Smooth muscle cell (in vitro differentiated cells): ENCODE measurements at regions not wholly inside any gene's neighbourhood (a gene's known extent, or its start where the extent isn't known, plus 50 kb on each side); places are given as distances from the start of the nearest gene placed in this dataset.
A peak's percentile ranks its signal among the peaks of the same experiment; 100 is the strongest.

Experiments
- DNase-seq: peaks from one replicate; lab custom pipeline; 2025; ENCODE audit not compliant: unreplicated experiment; lab: John Stamatoyannopoulos, UW
- H2AFZ ChIP-seq: fragments of 200-600 bp; sonication (generic); 2 replicates; pipeline ENCODE4 v1.6.0; 2016; ENCODE audit warnings: antibody characterized with exemption, low read depth, mild to moderate bottlenecking
- H3F3A ChIP-seq: fragments of 200-600 bp; sonication (generic); 2 replicates; pipeline ENCODE4 v1.6.0; 2017; ENCODE audit warnings: antibody characterized with exemption, low read depth
- H3K27ac ChIP-seq: fragments of 200-600 bp; sonication (generic); 2 replicates; pipeline ENCODE4 v1.5.1; 2016; ENCODE audit warnings: low read depth, mild to moderate bottlenecking
- H3K27me3 ChIP-seq: fragments of 200-600 bp; sonication (generic); 2 replicates; pipeline ENCODE4 v1.6.1; 2016; ENCODE audit warnings: low read depth, mild to moderate bottlenecking
- H3K36me3 ChIP-seq: fragments of 200-600 bp; sonication (generic); 2 replicates; pipeline ENCODE4 v1.5.1; 2016; ENCODE audit warnings: low read depth
- H3K4me1 ChIP-seq: fragments of 200-600 bp; sonication (generic); 2 replicates; pipeline ENCODE4 v1.5.1; 2016; ENCODE audit warnings: low read depth
- H3K4me2 ChIP-seq: fragments of 200-600 bp; sonication (generic); 2 replicates; pipeline ENCODE4 v1.6.0; 2016; ENCODE audit warnings: mild to moderate bottlenecking
- H3K4me3 ChIP-seq: fragments of 200-600 bp; sonication (generic); 2 replicates; pipeline ENCODE4 v1.5.1; 2016; ENCODE audit warnings: mild to moderate bottlenecking
- H3K79me2 ChIP-seq: fragments of 200-600 bp; sonication (generic); 2 replicates; pipeline ENCODE4 v1.6.0; 2016; ENCODE audit warnings: low read depth, mild to moderate bottlenecking
- H3K9ac ChIP-seq: fragments of 200-600 bp; sonication (generic); 2 replicates; pipeline ENCODE4 v1.6.0; 2016; ENCODE audit warnings: low read depth
- H3K9me3 ChIP-seq: fragments of 200-600 bp; sonication (generic); replicated peaks from 2 replicates; pipeline ENCODE4 v1.5.1; 2016; ENCODE audit warnings: low read depth
- H4K20me1 ChIP-seq: fragments of 200-600 bp; sonication (generic); 2 replicates; pipeline ENCODE4 v1.6.0; 2016; ENCODE audit warnings: low read depth
- WGBS: methylation state at CpG from one replicate; pipeline ENCODE4 v1.1.7; 2016; ENCODE audit warnings: low lambda C conversion rate; 5-methylcytosine and 5-hydroxymethylcytosine counted together
- TF ChIP-seq, protein P1 (sequence below): fragments of 200-600 bp; sonication (generic); IDR thresholded peaks from 2 replicates; pipeline ENCODE4 v1.5.1; 2017; ENCODE audit warnings: borderline replicate concordance, mild to moderate bottlenecking, antibody characterized with exemption; ENCODE audit not compliant: insufficient read depth, poor library complexity, severe bottlenecking

DNA sequence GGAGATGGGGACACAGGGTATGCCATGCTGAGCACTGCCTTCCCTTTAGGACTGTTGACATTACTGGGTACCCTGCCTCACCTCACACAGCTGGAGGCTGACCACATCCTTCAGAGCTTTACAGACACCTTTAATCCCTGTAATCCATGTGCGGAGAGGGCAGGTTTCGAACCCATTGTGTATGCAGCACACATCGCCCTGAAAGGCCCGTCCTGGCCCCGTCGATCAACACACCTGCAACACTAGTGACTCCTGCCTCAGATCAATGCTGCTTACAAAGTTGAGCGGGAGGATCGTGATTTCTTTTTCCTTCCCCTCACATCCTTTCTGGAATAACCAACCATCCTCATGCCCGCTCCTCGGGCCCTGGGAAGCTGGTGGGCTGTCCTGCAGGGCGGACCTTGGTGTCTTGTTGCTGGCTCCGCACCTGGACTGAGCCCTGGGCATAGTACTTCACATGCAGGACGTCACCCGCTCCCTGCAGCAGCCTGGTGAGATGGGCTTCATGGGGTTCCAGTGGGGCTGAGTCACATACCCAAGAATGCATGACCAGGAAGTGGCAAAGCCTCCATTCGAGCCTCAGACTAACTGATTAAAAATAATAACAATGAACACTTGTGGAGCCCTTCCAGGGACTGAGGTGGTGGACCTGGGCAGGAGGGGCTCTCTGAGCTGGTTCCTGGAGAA, 403.6 kb downstream of the PTPRU start:
- H3K9ac ChIP-seq, result no peak overlapping the region
- H3K36me3 ChIP-seq, result no peaks in the 10 kb centered on the region
- H3K4me3 ChIP-seq, result no peak overlapping the region
- H3K27me3 ChIP-seq, result no peaks in the 10 kb centered on the region
- no peaks in the 10 kb centered on the region for H3K9me3 ChIP-seq
- H3K27ac ChIP-seq, result no peak overlapping the region
- H4K20me1 ChIP-seq, result no peaks in the 10 kb centered on the region
- H3K4me1 ChIP-seq, result peaks cover 6% of the 10 kb centered on the region
- WGBS, result 79% methylated on average over 15 of the region's 15 CpGs
- no peak overlapping the region for H2AFZ ChIP-seq
- DNase-seq, result no peak
- peak overlapping the region; percentile 50 for H3K4me2 ChIP-seq
- TF ChIP-seq, protein P1, sequence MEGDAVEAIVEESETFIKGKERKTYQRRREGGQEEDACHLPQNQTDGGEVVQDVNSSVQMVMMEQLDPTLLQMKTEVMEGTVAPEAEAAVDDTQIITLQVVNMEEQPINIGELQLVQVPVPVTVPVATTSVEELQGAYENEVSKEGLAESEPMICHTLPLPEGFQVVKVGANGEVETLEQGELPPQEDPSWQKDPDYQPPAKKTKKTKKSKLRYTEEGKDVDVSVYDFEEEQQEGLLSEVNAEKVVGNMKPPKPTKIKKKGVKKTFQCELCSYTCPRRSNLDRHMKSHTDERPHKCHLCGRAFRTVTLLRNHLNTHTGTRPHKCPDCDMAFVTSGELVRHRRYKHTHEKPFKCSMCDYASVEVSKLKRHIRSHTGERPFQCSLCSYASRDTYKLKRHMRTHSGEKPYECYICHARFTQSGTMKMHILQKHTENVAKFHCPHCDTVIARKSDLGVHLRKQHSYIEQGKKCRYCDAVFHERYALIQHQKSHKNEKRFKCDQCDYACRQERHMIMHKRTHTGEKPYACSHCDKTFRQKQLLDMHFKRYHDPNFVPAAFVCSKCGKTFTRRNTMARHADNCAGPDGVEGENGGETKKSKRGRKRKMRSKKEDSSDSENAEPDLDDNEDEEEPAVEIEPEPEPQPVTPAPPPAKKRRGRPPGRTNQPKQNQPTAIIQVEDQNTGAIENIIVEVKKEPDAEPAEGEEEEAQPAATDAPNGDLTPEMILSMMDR, result no peak
- H3K79me2 ChIP-seq, result no peaks in the 10 kb centered on the region
- no peaks in the 10 kb centered on the region for H3F3A ChIP-seq

DNA sequence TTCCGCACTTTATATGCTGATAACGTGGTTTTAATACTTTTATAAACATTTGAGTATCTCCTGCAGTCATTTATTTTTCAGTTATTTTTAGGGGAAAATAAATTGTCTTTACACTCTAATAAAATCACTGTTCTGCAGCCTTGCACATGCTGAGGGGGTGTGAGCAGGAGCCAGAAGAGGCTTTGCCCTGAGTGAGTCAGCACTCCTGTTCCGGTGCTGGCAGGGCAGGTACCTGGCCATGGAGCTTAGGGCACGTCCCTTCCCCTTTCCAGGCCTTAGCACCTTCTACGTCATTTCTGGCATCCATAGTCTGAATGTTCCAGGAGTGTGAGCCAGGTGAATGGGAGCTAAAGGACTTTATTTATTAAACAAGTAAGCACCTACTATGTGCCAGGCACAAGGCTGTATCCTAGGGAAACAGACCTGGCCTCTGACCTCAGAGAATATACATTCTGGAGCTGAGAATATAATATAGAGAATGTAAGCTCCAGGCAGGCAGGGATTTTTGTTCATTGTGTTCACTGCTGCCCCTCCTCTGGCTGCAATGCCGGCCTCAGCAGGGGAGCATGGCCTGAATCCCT, 402.9 kb downstream of the PTPRU start:
- Histone ChIP-seq H3K4me2 (no peak overlapping the region), H2AFZ (no peak overlapping the region), H3K9me3 (no peaks in the 10 kb centered on the region), H3F3A (no peaks in the 10 kb centered on the region), H3K9ac (no peak overlapping the region), H3K27me3 (no peaks in the 10 kb centered on the region), H3K4me1 (peaks cover 6% of the 10 kb centered on the region), H4K20me1 (no peaks in the 10 kb centered on the region), H3K4me3 (no peak overlapping the region), H3K27ac (no peak overlapping the region), H3K36me3 (no peaks in the 10 kb centered on the region), H3K79me2 (no peaks in the 10 kb centered on the region)
- TF ChIP-seq, protein P1, result no peak
- DNase-seq, result no peak
- WGBS, result 75% methylated on average over 6 of the region's 6 CpGs

DNA sequence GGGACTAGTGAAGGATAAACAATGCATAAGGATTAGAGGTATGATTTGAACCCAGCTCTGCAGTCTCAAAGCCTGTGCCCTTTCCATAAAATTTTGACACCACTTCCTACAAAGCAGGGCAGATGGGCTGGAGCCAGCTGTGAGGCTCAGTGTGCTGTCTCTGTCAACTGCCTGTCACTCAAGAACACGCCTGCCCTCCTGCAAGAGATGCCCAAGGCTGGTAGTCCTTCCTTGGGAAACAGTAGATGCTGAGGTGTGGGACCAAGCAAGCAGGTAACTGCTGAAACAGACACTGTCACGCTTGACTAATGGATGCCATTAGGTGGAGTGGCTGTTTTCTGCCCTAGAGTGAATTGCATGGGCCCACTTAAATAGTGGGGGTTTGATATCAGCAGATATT, 402.0 kb downstream of the PTPRU start:
- Histone ChIP-seq H3K36me3 (no peaks in the 10 kb centered on the region), H3K9ac (no peak overlapping the region), H2AFZ (no peak overlapping the region), H3F3A (no peaks in the 10 kb centered on the region), H3K4me1 (peaks cover 6% of the 10 kb centered on the region), H3K27ac (no peak overlapping the region), H4K20me1 (no peaks in the 10 kb centered on the region), H3K27me3 (no peaks in the 10 kb centered on the region), H3K79me2 (no peaks in the 10 kb centered on the region), H3K4me3 (no peak overlapping the region), H3K4me2 (no peak overlapping the region), H3K9me3 (no peaks in the 10 kb centered on the region)
- WGBS, result 90% methylated on average over 2 of the region's 2 CpGs
- TF ChIP-seq, protein P1, result no peak
- DNase-seq, result no peak

DNA sequence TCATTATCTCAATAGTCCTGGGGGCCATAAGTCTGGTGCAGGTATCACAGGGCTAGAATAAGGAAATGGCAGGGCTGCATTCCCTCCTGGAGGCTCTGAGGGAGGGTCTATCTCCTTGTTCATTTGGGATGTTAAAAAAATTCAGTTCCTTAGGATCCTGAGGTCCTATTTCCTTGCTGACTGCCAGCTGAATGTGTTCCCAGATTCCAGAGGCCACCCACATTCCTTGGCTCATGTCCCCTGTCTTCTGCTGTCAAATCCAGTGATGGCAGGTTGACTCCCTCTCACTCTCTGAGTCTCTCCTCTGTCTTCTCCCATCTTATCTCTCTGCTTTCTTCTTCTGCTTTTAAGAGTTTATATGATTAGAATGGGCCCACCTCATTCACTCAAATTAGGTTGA, 400.6 kb downstream of the PTPRU start:
- Histone ChIP-seq H3K4me2 (no peak overlapping the region), H3K79me2 (no peaks in the 10 kb centered on the region), H3K9ac (no peak overlapping the region), H3F3A (no peaks in the 10 kb centered on the region), H3K9me3 (no peaks in the 10 kb centered on the region), H4K20me1 (no peaks in the 10 kb centered on the region), H3K4me1 (peaks cover 6% of the 10 kb centered on the region), H2AFZ (no peak overlapping the region), H3K4me3 (no peak overlapping the region), H3K27ac (no peak overlapping the region), H3K36me3 (no peaks in the 10 kb centered on the region), H3K27me3 (no peaks in the 10 kb centered on the region)
- DNase-seq, result no peak
- TF ChIP-seq, protein P1, result no peak
